ENCODE measurements at regions not wholly inside any gene's neighbourhood (a gene's known extent, or its start where the extent isn't known, plus 50 kb on each side); places are given as distances from the start of the nearest gene placed in this dataset.
"Not testable (repeated sequence)": the region's sequence is repeated elsewhere in the genome, so short reads cannot be mapped to it uniquely, and the experiment has no call there.

- TF ChIP-seq MAFK (IDR thresholded peaks at IDR 0.05; ENCODE audit: partially characterized antibody); EP300 (IDR thresholded peaks at IDR 0.05); JUN (IDR thresholded peaks at IDR 0.05): not testable (repeated sequence)
- TF ChIP-seq, protein P1, sequence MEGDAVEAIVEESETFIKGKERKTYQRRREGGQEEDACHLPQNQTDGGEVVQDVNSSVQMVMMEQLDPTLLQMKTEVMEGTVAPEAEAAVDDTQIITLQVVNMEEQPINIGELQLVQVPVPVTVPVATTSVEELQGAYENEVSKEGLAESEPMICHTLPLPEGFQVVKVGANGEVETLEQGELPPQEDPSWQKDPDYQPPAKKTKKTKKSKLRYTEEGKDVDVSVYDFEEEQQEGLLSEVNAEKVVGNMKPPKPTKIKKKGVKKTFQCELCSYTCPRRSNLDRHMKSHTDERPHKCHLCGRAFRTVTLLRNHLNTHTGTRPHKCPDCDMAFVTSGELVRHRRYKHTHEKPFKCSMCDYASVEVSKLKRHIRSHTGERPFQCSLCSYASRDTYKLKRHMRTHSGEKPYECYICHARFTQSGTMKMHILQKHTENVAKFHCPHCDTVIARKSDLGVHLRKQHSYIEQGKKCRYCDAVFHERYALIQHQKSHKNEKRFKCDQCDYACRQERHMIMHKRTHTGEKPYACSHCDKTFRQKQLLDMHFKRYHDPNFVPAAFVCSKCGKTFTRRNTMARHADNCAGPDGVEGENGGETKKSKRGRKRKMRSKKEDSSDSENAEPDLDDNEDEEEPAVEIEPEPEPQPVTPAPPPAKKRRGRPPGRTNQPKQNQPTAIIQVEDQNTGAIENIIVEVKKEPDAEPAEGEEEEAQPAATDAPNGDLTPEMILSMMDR (IDR thresholded peaks at IDR 0.05), result not testable (repeated sequence)
These were observed 192.2 kb upstream of the PRKX start for GRCh38 chrX:3905522-3906258.

Data from A549 (cell line).